Urinary bladder (tissue), 3 donors: ENCODE measurements at regions not wholly inside any gene's neighbourhood (a gene's known extent, or its start where the extent isn't known, plus 50 kb on each side); places are given as distances from the start of the nearest gene placed in this dataset.

Source experiments
- DNase-seq: peaks from one replicate; pipeline ENCODE4 v3.0.0-alpha.2; 2015; ENCODE audit errors: extremely low spot score
- H3K27ac ChIP-seq: one replicate; pipeline ENCODE4 v1.5.1; 2013; ENCODE audit warnings: low read depth, mild to moderate bottlenecking, moderate library complexity
- H3K36me3 ChIP-seq: one replicate; pipeline ENCODE4 v1.6.1; 2013; ENCODE audit warnings: mild to moderate bottlenecking, moderate library complexity; ENCODE audit not compliant: insufficient read depth
- H3K4me1 ChIP-seq: one replicate; pipeline ENCODE4 v1.6.1; 2013; ENCODE audit warnings: mild to moderate bottlenecking, moderate library complexity; ENCODE audit not compliant: insufficient read depth
- H3K4me3 ChIP-seq: one replicate; pipeline ENCODE4 v1.5.1; 2013; ENCODE audit warnings: low read depth, low read length
- WGBS: extraction: QIAGEN DNeasy Blood & Tissue Kit; methylation state at CpG from one replicate; pipeline ENCODE4 v1.1.7; 2013; 5-methylcytosine and 5-hydroxymethylcytosine counted together
- donor health status: healthy with polysubstance abuse.
- donor health status: healthy.

- Histone ChIP-seq H3K27ac (no peak overlapping the region), H3K4me1 (no peaks in the 10 kb centered on the region), H3K36me3 (no peaks in the 10 kb centered on the region), H3K4me3 (no peak overlapping the region)
- DNase-seq, result no peak
- 72% methylated on average over 5 of the region's 5 CpGs for WGBS
Measured at GRCh38 chr2:207304761-207305160, 139.0 kb upstream of the KLF7 start.

GRCh38 chr2:207308519-207309224 is 142.9 kb upstream of the KLF7 start:
- no peak for DNase-seq
- H3K4me3 ChIP-seq, result no peak overlapping the region
- H3K4me1 ChIP-seq, result no peaks in the 10 kb centered on the region
- H3K27ac ChIP-seq, result no peak overlapping the region
- H3K36me3 ChIP-seq, result no peaks in the 10 kb centered on the region
- 89% methylated on average over 3 of the region's 3 CpGs for WGBS

- no peak overlapping the region for H3K4me3 ChIP-seq
- no peak overlapping the region for H3K27ac ChIP-seq
- no peaks in the 10 kb centered on the region for H3K4me1 ChIP-seq
- WGBS, result 55% methylated on average over 4 of the region's 4 CpGs
- DNase-seq, result no peak
- no peaks in the 10 kb centered on the region for H3K36me3 ChIP-seq
Measured at GRCh38 chr2:207311316-207312005, 145.7 kb upstream of the KLF7 start.

GRCh38 chr2:207312006-207312356 is 146.2 kb upstream of the KLF7 start:
- Histone ChIP-seq H3K4me3 (no peak overlapping the region), H3K36me3 (no peaks in the 10 kb centered on the region), H3K27ac (no peak overlapping the region), H3K4me1 (no peaks in the 10 kb centered on the region)
- no peak for DNase-seq

GRCh38 chr2:207313947-207314346 is 148.2 kb upstream of the KLF7 start:
- no peak for DNase-seq
- Histone ChIP-seq H3K27ac (no peak overlapping the region), H3K4me1 (no peaks in the 10 kb centered on the region), H3K4me3 (no peak overlapping the region), H3K36me3 (no peaks in the 10 kb centered on the region)
- 46% methylated on average over 2 of the region's 2 CpGs for WGBS

GRCh38 chr2:207315131-207315530 is 149.4 kb upstream of the KLF7 start:
- 88% methylated on average over 2 of the region's 2 CpGs for WGBS

GRCh38 chr2:207316484-207316883 is 150.7 kb upstream of the KLF7 start:
- H3K27ac ChIP-seq, result no peak overlapping the region
- 83% methylated on average over 2 of the region's 2 CpGs for WGBS
- DNase-seq, result no peak
- H3K36me3 ChIP-seq, result no peaks in the 10 kb centered on the region
- no peaks in the 10 kb centered on the region for H3K4me1 ChIP-seq
- H3K4me3 ChIP-seq, result no peak overlapping the region

More at GRCh38 chr2:207315131-207315530, 149.4 kb upstream of the KLF7 start:
- H3K36me3 ChIP-seq, result no peaks in the 10 kb centered on the region
- H3K4me3 ChIP-seq, result no peak overlapping the region
- no peaks in the 10 kb centered on the region for H3K4me1 ChIP-seq
- DNase-seq, result no peak
- no peak overlapping the region for H3K27ac ChIP-seq

GRCh38 chr2:207316906-207317305 is 151.2 kb upstream of the KLF7 start:
- WGBS, result 87% methylated on average over 2 of the region's 2 CpGs
- Histone ChIP-seq H3K4me1 (no peaks in the 10 kb centered on the region), H3K27ac (no peak overlapping the region), H3K36me3 (no peaks in the 10 kb centered on the region), H3K4me3 (no peak overlapping the region)
- DNase-seq, result no peak

GRCh38 chr2:207317378-207317984 is 151.7 kb upstream of the KLF7 start:
- Histone ChIP-seq H3K4me3 (no peak overlapping the region), H3K4me1 (no peaks in the 10 kb centered on the region), H3K36me3 (no peaks in the 10 kb centered on the region), H3K27ac (no peak overlapping the region)
- 57% methylated on average over 4 of the region's 4 CpGs for WGBS
- DNase-seq, result no peak

- Histone ChIP-seq H3K36me3 (no peaks in the 10 kb centered on the region), H3K4me3 (no peak overlapping the region), H3K27ac (no peak overlapping the region), H3K4me1 (no peaks in the 10 kb centered on the region)
- DNase-seq, result no peak
- WGBS, result 63% methylated on average over 4 of the region's 4 CpGs
Measured at GRCh38 chr2:207318181-207318628, 152.5 kb upstream of the KLF7 start.

- Histone ChIP-seq H3K4me1 (no peaks in the 10 kb centered on the region), H3K4me3 (no peak overlapping the region), H3K36me3 (no peaks in the 10 kb centered on the region), H3K27ac (no peak overlapping the region)
- no peak for DNase-seq
Measured at GRCh38 chr2:207319316-207319715, 153.6 kb upstream of the KLF7 start.

GRCh38 chr2:207320381-207321159 is 154.8 kb upstream of the KLF7 start:
- WGBS, result 63% methylated on average over 5 of the region's 5 CpGs
- DNase-seq, result no peak
- H3K4me1 ChIP-seq, result no peaks in the 10 kb centered on the region
- H3K36me3 ChIP-seq, result no peaks in the 10 kb centered on the region
- H3K27ac ChIP-seq, result no peak overlapping the region
- no peak overlapping the region for H3K4me3 ChIP-seq

GRCh38 chr2:207321514-207321913 is 155.8 kb upstream of the KLF7 start:
- no peaks in the 10 kb centered on the region for H3K36me3 ChIP-seq
- H3K4me3 ChIP-seq, result no peak overlapping the region
- no peaks in the 10 kb centered on the region for H3K4me1 ChIP-seq
- 86% methylated on average over 1 of the region's 1 CpG for WGBS
- DNase-seq, result no peak
- H3K27ac ChIP-seq, result no peak overlapping the region
